ENCODE measurements at regions not wholly inside any gene's neighbourhood (a gene's known extent, or its start where the extent isn't known, plus 50 kb on each side); places are given as distances from the start of the nearest gene placed in this dataset.

DNA sequence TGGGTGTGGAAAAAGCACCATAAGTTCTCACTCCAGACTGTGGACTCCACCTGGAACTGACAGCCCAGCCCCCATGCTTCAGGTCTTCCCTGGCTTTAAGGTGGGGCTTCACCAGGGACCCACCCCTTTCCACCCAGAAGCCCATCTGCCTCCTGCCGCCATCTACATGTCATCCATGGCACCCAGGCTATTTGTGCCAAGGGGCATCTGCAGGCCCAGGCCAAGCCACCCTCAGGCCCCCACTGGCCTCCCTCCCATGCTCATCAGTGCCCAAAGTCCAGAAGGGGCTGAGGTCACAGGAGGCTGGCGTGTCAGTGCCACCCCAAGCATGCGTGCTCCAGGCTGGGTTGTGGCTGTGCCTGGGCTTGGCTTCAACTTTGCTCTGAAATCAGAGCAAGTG lies 212.2 kb upstream of the DIO3 start:
- H3K4me3 Mint-ChIP-seq = no peak overlapping the region
- no peak overlapping the region for H3K27ac Mint-ChIP-seq
- CTCF ChIA-PET = no interaction called here
- peaks cover 7% of the 10 kb centered on the region for H3K9me3 Mint-ChIP-seq
- DNase-seq = no peak
- H3K4me1 Mint-ChIP-seq = no peaks in the 10 kb centered on the region
- POLR2A ChIA-PET = interaction anchor here (0.7 kb wide), 1 partner anchor 17 kb away, joined by 3 read pairs; no protein-coding TSS in a partner anchor
- H3K27me3 Mint-ChIP-seq = peaks cover 6% of the 10 kb centered on the region
- H3K36me3 Mint-ChIP-seq (ENCODE audit: low read depth) = no peaks in the 10 kb centered on the region

DNA sequence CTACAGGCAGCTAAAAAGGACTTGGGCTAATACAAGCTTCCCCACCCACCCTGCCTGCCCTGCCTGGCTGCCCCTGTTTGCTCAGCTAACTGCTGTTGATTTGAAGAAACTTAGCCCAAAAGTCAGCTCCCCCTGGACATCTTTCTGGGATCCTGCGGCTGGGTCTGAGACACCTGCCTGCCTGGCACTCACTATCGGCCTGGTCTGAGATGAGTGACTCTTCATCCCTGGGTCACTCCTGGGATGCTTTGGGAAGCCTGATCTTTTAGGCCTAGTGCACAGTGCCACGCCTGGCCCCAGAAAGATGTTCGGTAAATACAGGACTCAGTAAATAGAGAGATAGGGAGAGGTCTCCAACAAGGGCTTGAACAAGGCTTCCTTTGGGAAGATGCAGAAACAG lies 211.3 kb upstream of the DIO3 start:
- H3K27ac Mint-ChIP-seq = no peak overlapping the region
- POLR2A ChIA-PET = interaction anchor here (0.7 kb wide), 1 partner anchor 18 kb away, joined by 3 read pairs; no protein-coding TSS in a partner anchor
- peaks cover 9% of the 10 kb centered on the region for H3K9me3 Mint-ChIP-seq
- CTCF ChIA-PET = no interaction called here
- no peaks in the 10 kb centered on the region for H3K36me3 Mint-ChIP-seq (ENCODE audit: low read depth)
- H3K4me3 Mint-ChIP-seq = no peak overlapping the region
- no peaks in the 10 kb centered on the region for H3K4me1 Mint-ChIP-seq
- DNase-seq = no peak
- H3K27me3 Mint-ChIP-seq = no peaks in the 10 kb centered on the region

DNA sequence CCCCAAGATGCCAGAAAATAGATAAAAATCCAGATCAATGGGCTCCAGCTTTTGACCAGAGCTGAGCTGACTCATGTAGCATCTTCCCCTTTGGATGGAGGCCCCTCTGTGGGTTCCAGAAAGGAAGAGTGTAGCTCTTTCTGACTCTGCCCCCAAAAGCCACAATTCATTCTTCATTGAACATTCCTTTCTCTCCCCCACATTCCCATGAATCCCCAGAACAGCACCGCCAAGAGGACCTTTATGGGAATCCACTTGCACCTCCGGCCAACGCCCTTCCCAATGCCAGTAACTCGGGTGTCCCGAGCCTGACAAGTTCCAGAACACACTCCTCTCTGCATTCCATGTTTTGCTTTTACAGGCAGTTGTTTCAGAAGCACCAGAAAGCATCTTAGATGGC lies 210.6 kb upstream of the DIO3 start:
- CTCF ChIA-PET = no interaction called here
- H3K4me1 Mint-ChIP-seq = no peaks in the 10 kb centered on the region
- POLR2A ChIA-PET = no interaction called here
- H3K27ac Mint-ChIP-seq = no peak overlapping the region
- no peak overlapping the region for H3K4me3 Mint-ChIP-seq
- DNase-seq = no peak
- no peaks in the 10 kb centered on the region for H3K36me3 Mint-ChIP-seq (ENCODE audit: low read depth)
- H3K27me3 Mint-ChIP-seq = no peaks in the 10 kb centered on the region
- peaks cover 11% of the 10 kb centered on the region for H3K9me3 Mint-ChIP-seq

DNA sequence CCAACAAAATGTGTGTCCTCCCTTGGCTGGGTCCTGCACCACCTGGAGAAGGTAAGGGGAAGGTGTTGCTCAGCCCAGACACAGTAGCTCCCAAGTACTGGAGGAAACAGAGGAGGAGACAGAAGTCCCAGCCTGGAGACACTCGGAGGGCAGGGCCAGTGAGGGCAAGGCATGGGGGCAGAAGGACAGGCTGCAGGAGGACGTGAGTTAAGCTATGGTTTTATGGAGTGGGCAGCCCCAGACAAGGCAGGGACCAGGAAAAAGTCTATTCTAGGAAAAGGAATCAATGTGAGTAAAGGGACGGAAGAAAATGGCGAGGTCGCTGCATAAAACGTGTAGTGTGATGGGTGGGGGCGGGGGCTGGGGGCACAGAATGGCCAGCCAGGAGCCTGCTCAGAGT lies 210.1 kb upstream of the DIO3 start:
- Mint-ChIP-seq H3K4me3 (no peak overlapping the region), H3K9me3 (peaks cover 11% of the 10 kb centered on the region), H3K4me1 (no peaks in the 10 kb centered on the region), H3K36me3 (ENCODE audit: low read depth) (no peaks in the 10 kb centered on the region), H3K27ac (no peak overlapping the region), H3K27me3 (no peaks in the 10 kb centered on the region)
- CTCF ChIA-PET = no interaction called here
- DNase-seq = no peak
- POLR2A ChIA-PET = no interaction called here

DNA sequence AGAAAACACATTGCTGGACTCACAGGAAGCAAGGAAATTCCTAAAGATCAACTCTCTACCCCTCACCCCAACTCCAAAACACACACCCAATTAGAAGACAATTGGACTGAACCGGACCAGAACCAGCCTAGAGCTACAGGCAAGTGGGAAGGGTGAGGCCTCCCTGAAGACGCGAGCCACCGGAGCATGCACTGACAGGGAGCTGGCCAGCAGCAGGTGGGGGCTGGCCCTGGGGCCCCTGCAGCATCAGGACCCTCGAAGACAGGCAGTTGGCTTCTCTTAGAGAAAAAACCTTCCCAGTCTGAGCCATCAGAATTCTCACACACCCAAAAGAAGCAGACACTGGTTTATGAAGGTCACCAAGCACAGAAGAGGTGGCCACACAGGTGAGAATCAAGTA lies 209.5 kb upstream of the DIO3 start:
- ChIA-PET CTCF (no interaction called here), POLR2A (no interaction called here)
- no peak for DNase-seq
- Mint-ChIP-seq H3K4me1 (no peaks in the 10 kb centered on the region), H3K36me3 (ENCODE audit: low read depth) (no peaks in the 10 kb centered on the region), H3K27me3 (no peaks in the 10 kb centered on the region), H3K9me3 (peaks cover 13% of the 10 kb centered on the region), H3K4me3 (no peak overlapping the region), H3K27ac (no peak overlapping the region)

DNA sequence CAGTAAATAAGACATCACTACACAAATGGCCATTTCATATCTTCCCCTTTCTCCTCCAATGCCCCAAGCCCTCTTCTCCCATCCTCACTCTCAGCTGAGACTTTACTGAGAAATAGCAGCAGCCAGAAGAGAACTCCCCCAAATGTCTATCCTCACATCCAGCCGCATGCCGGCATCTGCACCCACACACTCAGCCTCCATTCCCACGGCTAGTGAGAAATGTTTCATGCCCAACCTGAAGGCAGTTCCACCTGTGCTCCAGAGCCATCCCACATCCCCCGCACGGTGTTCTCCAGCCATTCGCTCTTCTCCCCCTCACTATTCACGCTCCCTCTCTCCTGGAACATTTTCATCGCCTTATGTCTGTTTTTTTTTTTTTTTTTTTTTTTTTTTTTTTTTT lies 208.7 kb upstream of the DIO3 start:
- no peaks in the 10 kb centered on the region for H3K36me3 Mint-ChIP-seq (ENCODE audit: low read depth)
- no peaks in the 10 kb centered on the region for H3K27me3 Mint-ChIP-seq
- H3K4me1 Mint-ChIP-seq = no peaks in the 10 kb centered on the region
- ChIA-PET POLR2A (no interaction called here), CTCF (no interaction called here)
- no peak overlapping the region for H3K27ac Mint-ChIP-seq
- H3K4me3 Mint-ChIP-seq = no peak overlapping the region
- H3K9me3 Mint-ChIP-seq = peaks cover 13% of the 10 kb centered on the region
- no peak for DNase-seq

DNA sequence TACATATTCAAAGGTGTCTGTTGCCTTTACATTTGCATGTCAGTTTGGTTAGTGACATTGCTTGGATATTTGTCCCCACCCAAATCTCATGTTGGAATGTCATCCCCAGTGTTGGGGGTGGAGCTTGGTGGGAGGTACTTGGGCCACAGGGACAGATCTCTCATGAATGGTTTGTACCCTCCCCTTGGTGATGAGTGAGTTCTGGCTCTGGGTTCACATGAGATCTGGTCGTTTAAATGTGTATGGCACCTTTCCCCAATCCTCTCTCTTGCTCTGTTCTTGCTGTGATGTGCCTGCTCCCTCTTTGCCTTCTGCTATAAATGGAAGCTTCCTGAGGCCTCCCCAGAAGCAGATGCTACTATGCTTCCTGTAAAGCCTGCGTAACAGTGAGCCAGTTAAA lies 207.9 kb upstream of the DIO3 start:
- no peaks in the 10 kb centered on the region for H3K27me3 Mint-ChIP-seq
- H3K4me1 Mint-ChIP-seq = no peaks in the 10 kb centered on the region
- H3K36me3 Mint-ChIP-seq (ENCODE audit: low read depth) = no peaks in the 10 kb centered on the region
- no peak overlapping the region for H3K27ac Mint-ChIP-seq
- POLR2A ChIA-PET = no interaction called here
- no peak for DNase-seq
- CTCF ChIA-PET = no interaction called here
- peaks cover 9% of the 10 kb centered on the region for H3K9me3 Mint-ChIP-seq
- no peak overlapping the region for H3K4me3 Mint-ChIP-seq

DNA sequence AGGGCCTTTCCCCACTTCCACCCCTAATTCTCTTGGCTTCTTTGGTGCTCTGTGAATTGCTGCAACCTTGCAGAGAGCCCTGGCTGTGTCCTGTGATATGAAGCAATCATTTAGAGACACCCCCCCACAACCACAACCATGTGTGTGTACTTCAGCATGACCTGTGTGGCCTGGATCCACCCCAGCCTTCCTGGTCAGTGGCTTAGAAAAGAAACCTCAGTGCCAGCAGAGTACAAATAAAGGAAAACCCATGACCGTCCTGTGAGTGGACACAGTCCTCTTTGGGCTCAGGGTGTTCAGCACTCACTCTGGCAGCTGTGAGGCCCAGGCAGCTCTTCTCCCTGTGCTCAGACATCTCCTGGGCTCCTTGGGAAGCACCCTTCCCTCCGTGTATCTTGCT lies 206.6 kb upstream of the DIO3 start:
- Mint-ChIP-seq H3K27me3 (no peaks in the 10 kb centered on the region), H3K27ac (no peak overlapping the region), H3K4me3 (no peak overlapping the region), H3K9me3 (peaks cover 9% of the 10 kb centered on the region), H3K4me1 (no peaks in the 10 kb centered on the region), H3K36me3 (ENCODE audit: low read depth) (no peaks in the 10 kb centered on the region)
- DNase-seq = no peak
- ChIA-PET CTCF (no interaction called here), POLR2A (no interaction called here)

DNA sequence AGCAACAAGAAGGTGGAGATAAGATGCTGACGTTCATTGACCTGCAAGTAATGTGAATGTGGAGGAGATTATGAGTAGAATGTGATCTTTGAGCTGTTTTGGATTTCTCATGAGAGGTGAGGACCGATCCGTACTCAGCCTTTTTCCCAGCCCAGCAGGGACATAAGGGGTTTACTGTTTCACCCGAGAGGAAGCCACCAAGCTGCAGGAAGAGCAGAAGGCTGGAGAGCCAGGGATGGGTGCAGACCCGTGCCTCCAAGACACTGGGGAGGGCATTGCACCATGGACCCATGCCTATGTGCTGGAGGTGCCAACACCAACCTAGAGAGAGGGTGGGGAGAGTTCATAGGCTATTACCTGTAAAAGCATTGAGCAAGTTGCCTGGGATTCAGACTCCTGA lies 206.0 kb upstream of the DIO3 start:
- H3K27me3 Mint-ChIP-seq = no peaks in the 10 kb centered on the region
- no peaks in the 10 kb centered on the region for H3K4me1 Mint-ChIP-seq
- peaks cover 6% of the 10 kb centered on the region for H3K9me3 Mint-ChIP-seq
- no peaks in the 10 kb centered on the region for H3K36me3 Mint-ChIP-seq (ENCODE audit: low read depth)
- ChIA-PET POLR2A (no interaction called here), CTCF (no interaction called here)
- no peak for DNase-seq
- H3K4me3 Mint-ChIP-seq = no peak overlapping the region
- no peak overlapping the region for H3K27ac Mint-ChIP-seq

DNA sequence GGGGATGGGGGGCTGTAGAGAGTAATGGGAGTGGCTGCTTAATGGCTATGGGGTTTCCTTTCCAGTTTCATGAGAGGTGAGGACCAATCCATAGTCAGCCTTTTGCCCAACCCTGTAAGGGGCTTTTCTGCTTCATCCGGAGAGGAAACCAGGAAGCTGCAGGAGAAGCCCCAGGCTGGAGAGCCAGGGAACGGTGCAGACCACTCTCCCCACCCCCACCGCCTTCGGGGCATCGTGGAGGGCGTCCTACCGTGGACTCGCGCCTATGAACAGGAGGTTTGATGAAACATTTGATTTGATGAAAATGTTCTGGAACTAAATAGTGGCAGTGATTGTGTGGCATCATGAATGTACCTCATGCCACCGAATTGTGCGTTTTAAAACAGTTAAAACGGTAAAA lies 204.3 kb upstream of the DIO3 start:
- DNase-seq = peak; percentile 7
- Mint-ChIP-seq H3K27me3 (no peaks in the 10 kb centered on the region), H3K9me3 (peaks cover 6% of the 10 kb centered on the region), H3K27ac (no peak overlapping the region), H3K36me3 (ENCODE audit: low read depth) (no peaks in the 10 kb centered on the region), H3K4me3 (no peak overlapping the region), H3K4me1 (no peaks in the 10 kb centered on the region)
- CTCF ChIA-PET = no interaction called here
- POLR2A ChIA-PET = no interaction called here

DNA sequence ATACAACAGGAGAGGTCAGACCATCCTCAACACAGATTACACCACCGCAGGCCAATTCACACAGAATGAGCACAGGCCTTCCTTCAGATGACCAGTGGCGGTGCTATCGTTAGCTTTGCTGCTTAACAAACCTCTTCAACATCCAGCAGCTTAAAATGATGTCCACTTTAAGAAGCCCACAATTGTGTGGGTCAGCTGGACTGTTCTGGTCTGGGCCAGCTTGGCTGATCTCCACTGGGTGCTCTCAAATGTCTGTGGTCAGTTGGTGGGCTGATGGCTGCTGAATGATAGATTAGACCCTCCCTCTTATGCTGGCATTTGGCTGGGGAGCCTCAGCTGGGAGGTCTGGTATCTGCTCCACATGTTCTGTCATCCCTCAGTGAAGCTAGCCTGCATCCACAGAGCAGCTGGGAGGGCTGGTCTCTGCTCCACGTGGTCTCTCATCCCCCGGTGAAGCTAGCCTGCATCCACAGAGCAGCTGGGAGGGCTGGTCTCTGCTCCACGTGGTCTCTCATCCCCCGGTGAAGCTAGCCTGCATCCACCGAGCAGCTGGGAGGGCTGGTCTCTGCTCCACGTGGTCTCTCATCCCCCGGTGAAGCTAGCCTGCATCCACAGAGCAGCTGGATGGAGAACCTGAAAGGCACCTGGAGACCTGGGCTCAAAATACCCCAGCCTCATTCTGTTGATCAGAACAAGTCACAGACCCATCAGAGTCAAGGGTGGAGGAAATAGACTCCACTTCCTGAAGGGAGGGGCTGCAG lies 203.6 kb upstream of the DIO3 start:
- POLR2A ChIA-PET = no interaction called here
- Mint-ChIP-seq H3K36me3 (ENCODE audit: low read depth) (no peaks in the 10 kb centered on the region), H3K4me1 (no peaks in the 10 kb centered on the region), H3K27ac (no peak overlapping the region), H3K9me3 (peaks cover 6% of the 10 kb centered on the region), H3K4me3 (no peak overlapping the region), H3K27me3 (peaks cover 2% of the 10 kb centered on the region)
- peak; percentile 8 for DNase-seq
- CTCF ChIA-PET = no interaction called here

DNA sequence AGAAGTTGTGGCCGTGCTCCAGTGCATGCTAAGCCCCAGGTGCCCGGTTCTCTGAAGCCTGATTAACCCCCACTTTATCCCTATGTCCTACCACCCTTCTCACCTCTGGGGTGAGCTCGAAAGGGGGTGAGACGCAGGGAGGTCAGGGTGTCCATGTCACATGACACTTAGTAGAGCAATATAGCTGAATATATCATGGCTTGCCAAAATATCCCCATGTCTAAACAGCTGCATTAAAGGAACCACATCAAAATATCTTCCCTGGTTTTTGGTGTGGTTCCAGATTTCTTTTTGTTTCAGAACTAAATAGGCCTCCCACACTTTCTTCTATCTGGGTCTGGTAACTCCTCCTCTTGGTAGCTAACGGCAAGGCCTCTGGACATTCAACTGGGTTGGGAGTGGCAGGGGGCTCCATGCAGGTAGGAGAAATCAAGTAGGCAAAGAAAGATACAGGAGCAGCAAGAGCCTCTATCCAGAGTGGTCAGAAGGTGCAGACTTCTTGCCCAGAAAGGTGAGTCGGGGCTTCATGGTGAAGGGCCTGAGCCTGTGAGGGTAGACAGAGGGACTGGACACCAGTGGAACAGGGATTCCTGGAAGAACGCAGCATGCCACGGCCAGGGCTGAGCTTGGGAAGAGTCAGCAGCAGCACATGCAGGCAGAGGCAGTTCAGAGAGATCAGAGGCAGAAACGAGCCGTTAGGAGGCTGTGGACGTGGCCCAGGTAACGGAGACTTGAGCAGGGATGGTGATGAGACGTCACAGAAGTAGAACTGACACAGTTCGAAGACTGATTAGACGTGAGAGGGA lies 202.8 kb upstream of the DIO3 start:
- Mint-ChIP-seq H3K27me3 (peaks cover 2% of the 10 kb centered on the region), H3K9me3 (peaks cover 6% of the 10 kb centered on the region), H3K4me3 (no peak overlapping the region), H3K36me3 (ENCODE audit: low read depth) (no peaks in the 10 kb centered on the region), H3K4me1 (no peaks in the 10 kb centered on the region), H3K27ac (no peak overlapping the region)
- ChIA-PET CTCF (no interaction called here), POLR2A (no interaction called here)
- DNase-seq = peak; percentile 5

DNA sequence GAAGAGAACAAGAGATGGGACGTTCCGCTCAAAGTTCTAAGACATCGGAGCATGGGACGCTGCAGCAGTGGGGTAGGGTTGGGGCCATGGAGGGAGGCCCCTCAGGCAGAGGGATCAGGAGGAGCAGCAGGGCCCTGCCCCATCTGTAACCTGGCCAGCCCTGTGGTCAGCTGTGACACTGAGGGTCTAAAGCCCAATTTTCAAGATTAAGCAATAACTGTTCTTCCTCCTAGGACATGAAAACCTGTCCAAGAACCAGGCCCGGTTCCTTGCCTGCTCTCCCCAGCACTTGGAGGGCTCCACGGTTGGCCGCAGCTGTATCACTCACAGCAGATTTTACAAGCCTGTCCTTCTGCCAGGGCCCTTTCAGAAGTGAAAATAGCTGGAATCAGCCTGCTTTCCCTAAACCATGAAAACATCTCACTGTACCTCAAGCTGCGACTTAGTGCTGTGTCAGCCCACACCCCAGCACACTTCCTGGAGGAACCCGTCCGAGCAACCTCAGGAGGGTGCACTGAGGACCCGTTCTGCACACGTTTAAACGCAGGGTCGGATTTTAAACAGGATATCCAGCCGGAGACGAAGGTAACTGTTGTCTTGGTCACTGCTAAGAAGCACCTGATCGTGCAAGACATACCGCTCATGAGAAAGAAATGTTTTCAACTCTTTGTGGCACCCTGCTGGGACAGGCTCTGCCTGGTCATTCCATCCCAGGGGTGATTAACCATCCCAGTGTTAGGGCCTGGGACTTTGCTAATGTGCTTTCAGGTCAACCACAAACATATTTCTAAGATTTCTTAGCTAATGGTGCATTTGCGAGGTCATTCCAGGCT lies 201.9 kb upstream of the DIO3 start:
- Mint-ChIP-seq H3K9me3 (peaks cover 6% of the 10 kb centered on the region), H3K27ac (no peak overlapping the region), H3K27me3 (peaks cover 2% of the 10 kb centered on the region), H3K36me3 (ENCODE audit: low read depth) (no peaks in the 10 kb centered on the region), H3K4me1 (no peaks in the 10 kb centered on the region), H3K4me3 (no peak overlapping the region)
- peak; percentile 7 for DNase-seq
- ChIA-PET POLR2A (no interaction called here), CTCF (no interaction called here)

Data from activated CD4-positive, alpha-beta memory T cell treated with anti-CD3 and anti-CD28 coated beads, Interleukin-2, amount 10 ng/mL, durations not matched to agents 7 days and 5 days (primary cell).